ENCODE measurements at regions not wholly inside any gene's neighbourhood (a gene's known extent, or its start where the extent isn't known, plus 50 kb on each side); places are given as distances from the start of the nearest gene placed in this dataset.

GRCh38 chr3:166085164-166085856 is 248.1 kb upstream of the BCHE start:
- Mint-ChIP-seq H3K36me3 (ENCODE audit: low read depth) (no peaks in the 10 kb centered on the region), H3K27ac (no peak overlapping the region), H3K9me3 (peaks cover 6% of the 10 kb centered on the region), H3K27me3 (no peaks in the 10 kb centered on the region), H3K4me3 (no peak overlapping the region), H3K4me1 (ENCODE audit: low read depth) (no peaks in the 10 kb centered on the region)
- ATAC-seq (ENCODE audit: poor library complexity) (no peak), DNase-seq (no peak)
- no peak overlapping the region for H3K27ac ChIP-seq (ENCODE audit: low read depth in 1 of 2, low read length in 2 of 2)
- H3K9me3 ChIP-seq (ENCODE audit: control insufficient read depth in 1 of 2, insufficient read depth in 1 of 2, low read length in 2 of 2): no peaks in the 10 kb centered on the region
- CTCF ChIA-PET: no interaction called here
- POLR2A ChIA-PET: no interaction called here
- no peaks in the 10 kb centered on the region for H3K4me1 ChIP-seq (ENCODE audit: insufficient read depth, low read length)
- H3K27me3 ChIP-seq (ENCODE audit: control insufficient read depth in 1 of 2, insufficient read depth in 2 of 2, low read length in 2 of 2): no peaks in the 10 kb centered on the region
- H3K4me3 ChIP-seq (ENCODE audit: low read length): no peak overlapping the region
- intact Hi-C loops (cut with DNase I, micrococcal nuclease): no loop called here
- no peak for TF ChIP-seq CTCF (IDR thresholded peaks at IDR 0.05)
- no peaks in the 10 kb centered on the region for H3K36me3 ChIP-seq (ENCODE audit: insufficient read depth, low read length)

- Histone ChIP-seq H3K27me3 (ENCODE audit: control insufficient read depth in 1 of 2, insufficient read depth in 2 of 2, low read length in 2 of 2) (no peaks in the 10 kb centered on the region), H3K9me3 (ENCODE audit: control insufficient read depth in 1 of 2, insufficient read depth in 1 of 2, low read length in 2 of 2) (no peaks in the 10 kb centered on the region), H3K27ac (ENCODE audit: low read depth in 1 of 2, low read length in 2 of 2) (no peak overlapping the region), H3K4me3 (ENCODE audit: low read length) (no peak overlapping the region), H3K4me1 (ENCODE audit: insufficient read depth, low read length) (no peaks in the 10 kb centered on the region), H3K36me3 (ENCODE audit: insufficient read depth, low read length) (no peaks in the 10 kb centered on the region)
- Mint-ChIP-seq H3K4me3 (no peak overlapping the region), H3K27me3 (no peaks in the 10 kb centered on the region), H3K36me3 (ENCODE audit: low read depth) (no peaks in the 10 kb centered on the region), H3K9me3 (peaks cover 6% of the 10 kb centered on the region), H3K4me1 (ENCODE audit: low read depth) (no peaks in the 10 kb centered on the region), H3K27ac (no peak overlapping the region)
- no peak for TF ChIP-seq CTCF (IDR thresholded peaks at IDR 0.05)
- DNase-seq (no peak), ATAC-seq (ENCODE audit: poor library complexity) (no peak)
- CTCF ChIA-PET: no interaction called here
- intact Hi-C loops (cut with DNase I, micrococcal nuclease): no loop called here
- POLR2A ChIA-PET: no interaction called here
Measured at GRCh38 chr3:166080096-166080495, 242.9 kb upstream of the BCHE start.

GRCh38 chr3:166071831-166072230 is 234.6 kb upstream of the BCHE start:
- DNase-seq: no peak
- Histone ChIP-seq H3K4me3 (ENCODE audit: low read length) (no peak overlapping the region), H3K36me3 (ENCODE audit: insufficient read depth, low read length) (no peaks in the 10 kb centered on the region), H3K9me3 (ENCODE audit: control insufficient read depth in 1 of 2, insufficient read depth in 1 of 2, low read length in 2 of 2) (peaks cover 0 to 13% of the 10 kb centered on the region in 2 experiments), H3K27ac (ENCODE audit: low read depth in 1 of 2, low read length in 2 of 2) (no peak overlapping the region), H3K27me3 (ENCODE audit: control insufficient read depth in 1 of 2, insufficient read depth in 2 of 2, low read length in 2 of 2) (no peaks in the 10 kb centered on the region), H3K4me1 (ENCODE audit: insufficient read depth, low read length) (no peaks in the 10 kb centered on the region)
- Mint-ChIP-seq H3K4me3 (no peak overlapping the region), H3K27ac (no peak overlapping the region), H3K36me3 (ENCODE audit: low read depth) (no peaks in the 10 kb centered on the region), H3K9me3 (peaks cover 12% of the 10 kb centered on the region), H3K27me3 (no peaks in the 10 kb centered on the region), H3K4me1 (ENCODE audit: low read depth) (no peaks in the 10 kb centered on the region)
- CTCF ChIA-PET: no interaction called here
- intact Hi-C loops (cut with DNase I, micrococcal nuclease): no loop called here
- ATAC-seq (ENCODE audit: poor library complexity): no peak
- no peak for TF ChIP-seq CTCF (IDR thresholded peaks at IDR 0.05)
- POLR2A ChIA-PET: no interaction called here

Data from CD4-positive, alpha-beta T cell (primary cell).